Endothelial cell of umbilical vein (primary cell): ENCODE measurements at regions not wholly inside any gene's neighbourhood (a gene's known extent, or its start where the extent isn't known, plus 50 kb on each side); places are given as distances from the start of the nearest gene placed in this dataset.

Source experiments
- BruUV-seq: library from RNA; stranded (reverse); fragments of 400-500 nt; replicated peaks from 2 replicates; lab custom pipeline; 2021; lab: Mats Ljungman, UMichigan
- CTCF ChIA-PET: fragments of 300-600, 350-600 bp; sonication (Branson Sonifier 250); formaldehyde crosslinking; loops from one replicate; lab custom pipeline; 2021; ENCODE audit warnings: antibody characterized with exemption, inconsistent platforms; lab: Charles Lee
- POLR2A ChIA-PET: fragments of 300-600, 350-600 bp; sonication (Branson Sonifier 250); formaldehyde crosslinking; loops from one replicate; lab custom pipeline; 2021; ENCODE audit warnings: antibody characterized with exemption, inconsistent platforms; lab: Charles Lee
- DNase-seq: peaks from one replicate; pipeline ENCODE4 v3.0.0-alpha.2; 2011; ENCODE audit warnings: low read depth, low spot score
- FAIRE-seq: peaks from 2 replicates; lab custom pipeline; 2011; peaks lifted over from hg19 to GRCh38; lab: Jason Lieb, UNC
- H2AFZ ChIP-seq: 2 replicates; pipeline ENCODE4 v1.6.0; 2012; ENCODE audit warnings: low read depth, low read length, control low read depth, inconsistent platforms
- H3K27ac ChIP-seq: 2 replicates; pipeline ENCODE4 v1.5.1; 2011; ENCODE audit warnings: low read depth, mild to moderate bottlenecking, control low read depth, low read length, moderate library complexity; ENCODE audit not compliant: insufficient read depth
- H3K27me3 ChIP-seq, 2 experiments: 2 replicates each; pipeline versions ENCODE4 v1.6.0 to v1.6.1; 2011; ENCODE audit warnings: low read length in 2 of 2, mixed read lengths in 1 of 2; ENCODE audit not compliant: control insufficient read depth in 2 of 2, insufficient read depth in 2 of 2
- H3K36me3 ChIP-seq, 2 experiments: 2 replicates in 1 of 2; 3 replicates in 1 of 2; pipeline ENCODE4 v1.5.1; 2011; ENCODE audit warnings: low read length in 2 of 2, mild to moderate bottlenecking in 1 of 2, moderate library complexity in 1 of 2; ENCODE audit not compliant: control insufficient read depth in 2 of 2, insufficient read depth in 2 of 2; ENCODE audit errors: extremely low read depth in 1 of 2
- H3K4me1 ChIP-seq: 3 replicates; pipeline ENCODE4 v1.5.1; 2011; ENCODE audit warnings: mild to moderate bottlenecking, low read length; ENCODE audit not compliant: control insufficient read depth, insufficient read depth; ENCODE audit errors: extremely low read depth
- H3K4me2 ChIP-seq: 2 replicates; pipeline ENCODE4 v1.6.1; 2011; ENCODE audit warnings: low read length, control low read depth, mixed read lengths; ENCODE audit not compliant: insufficient read depth
- H3K4me3 ChIP-seq, 3 experiments: fragments of 200-600 bp in 1 of 3; sonication (generic), shearing (Covaris generic) in 1 of 3; replicated peaks in 1 of 3; 2 replicates each; pipeline ENCODE4 v1.5.1; 2011 to 2016; ENCODE audit warnings: control low read depth in 3 of 3, low read length in 3 of 3, mild to moderate bottlenecking in 2 of 3, inconsistent platforms in 1 of 3, low read depth in 1 of 3, moderate library complexity in 1 of 3; ENCODE audit not compliant: insufficient read depth in 1 of 3
- H3K79me2 ChIP-seq: 2 replicates; pipeline ENCODE4 v1.6.0; 2012; ENCODE audit warnings: low read length, inconsistent platforms; ENCODE audit not compliant: control insufficient read depth, insufficient read depth
- H3K9ac ChIP-seq: replicated peaks from 2 replicates; pipeline ENCODE3; 2011; ENCODE audit warnings: low read length, control low read depth; ENCODE audit not compliant: insufficient read depth; ENCODE audit errors: extremely low read depth
- H3K9me1 ChIP-seq: replicated peaks from 3 replicates; pipeline ENCODE4 v1.6.0; 2011; ENCODE audit warnings: mild to moderate bottlenecking, low read length; ENCODE audit not compliant: control insufficient read depth, insufficient read depth; ENCODE audit errors: extremely low read depth
- H3K9me3 ChIP-seq: replicated peaks from 2 replicates; pipeline ENCODE4 v1.5.1; 2012; ENCODE audit warnings: low read length, inconsistent platforms; ENCODE audit not compliant: control insufficient read depth, insufficient read depth
- H4K20me1 ChIP-seq: replicated peaks from 2 replicates; pipeline ENCODE3; 2011; ENCODE audit warnings: mild to moderate bottlenecking, low read length; ENCODE audit not compliant: control insufficient read depth, insufficient read depth; ENCODE audit errors: extremely low read depth
- CTCF ChIP-seq, 2 donors: IDR thresholded peaks; 1 replicate in 1 of 2; 2 replicates in 1 of 2; pipeline ENCODE4 v1.5.1; 2011; ENCODE audit warnings: low read length in 2 of 2, mild to moderate bottlenecking in 2 of 2, moderate library complexity in 2 of 2, control low read depth in 1 of 2, inconsistent platforms in 1 of 2, low read depth in 1 of 2; ENCODE audit not compliant: insufficient read depth in 1 of 2; ENCODE audit errors: extremely low read depth in 1 of 2
- EZH2 ChIP-seq: IDR thresholded peaks from 2 replicates; pipeline ENCODE4 v1.6.1; 2012; ENCODE audit warnings: borderline replicate concordance, low read depth, mild to moderate bottlenecking, moderate library complexity, low read length, inconsistent platforms; ENCODE audit not compliant: severe bottlenecking
- FOS ChIP-seq: IDR thresholded peaks from 2 replicates; pipeline ENCODE4 v1.6.1; 2011; ENCODE audit warnings: mild to moderate bottlenecking, low read length, moderate library complexity, borderline replicate concordance; ENCODE audit not compliant: insufficient read depth
- GATA2 ChIP-seq: IDR thresholded peaks from 2 replicates; pipeline ENCODE4 v1.7.0; 2011; ENCODE audit warnings: low read depth, mild to moderate bottlenecking, moderate library complexity, mixed read lengths, low read length; ENCODE audit not compliant: insufficient read length, insufficient read depth
- JUN ChIP-seq: IDR thresholded peaks from 2 replicates; pipeline ENCODE4 v1.6.1; 2011; ENCODE audit warnings: borderline replicate concordance, low read depth; ENCODE audit not compliant: insufficient read length, insufficient read depth
- MAX ChIP-seq: IDR thresholded peaks from 2 replicates; pipeline ENCODE4 v1.6.1; 2011; ENCODE audit not compliant: insufficient read depth, insufficient read length
- MYC ChIP-seq: IDR thresholded peaks from one replicate; pipeline ENCODE4 v1.6.1; 2011; ENCODE audit warnings: mild to moderate bottlenecking, low read depth, low read length
- POLR2A ChIP-seq: IDR thresholded peaks from 2 replicates; pipeline ENCODE4 v1.6.1; 2012; ENCODE audit warnings: low read depth, mild to moderate bottlenecking, control low read depth, low read length
- POLR2AphosphoS5 ChIP-seq: IDR thresholded peaks from 2 replicates; pipeline ENCODE4 v1.6.1; 2012; ENCODE audit warnings: low read depth, mild to moderate bottlenecking, control low read depth, low read length, moderate library complexity; ENCODE audit not compliant: insufficient read depth
- dilution Hi-C: fragments of 300-500 bp; cut with MboI; formaldehyde crosslinking; loops from one replicate; pipeline ENCODE4 v1.15.0; 2019; ENCODE audit warnings: low sequenced_read_pairs; ENCODE audit not compliant: extremely low pct_ligation_motif_present
- intact Hi-C: fragments of 100-400 bp; cut with micrococcal nuclease; formaldehyde crosslinking; loops from one replicate; pipeline ENCODE4 v1.10.0; 2022

GRCh38 chr1:97007840-97008604 lies 286.4 kb downstream of the PTBP2 start:
- dilution Hi-C loops, result no loop called here
- Histone ChIP-seq H3K9me3 (no peaks in the 10 kb centered on the region), H3K9ac (no peak overlapping the region), H3K4me3 (no peak overlapping the region), H3K79me2 (no peaks in the 10 kb centered on the region), H3K4me1 (peaks cover 1% of the 10 kb centered on the region), H3K36me3 (no peaks in the 10 kb centered on the region), H2AFZ (no peak overlapping the region), H3K27ac (no peak overlapping the region), H3K4me2 (no peak overlapping the region), H3K9me1 (no peaks in the 10 kb centered on the region), H4K20me1 (no peaks in the 10 kb centered on the region), H3K27me3 (no peaks in the 10 kb centered on the region)
- FAIRE-seq, result no peak
- BruUV-seq, result no TSS peak
- no peak for DNase-seq
- intact Hi-C loops, result no loop called here
- TF ChIP-seq MAX (no peak), EZH2 (no peak)
- ChIA-PET POLR2A (no interaction called here), CTCF (no interaction called here)

- Histone ChIP-seq H3K27ac (no peak overlapping the region), H3K4me1 (peaks cover 17% of the 10 kb centered on the region), H3K4me2 (no peak overlapping the region), H3K4me3 (no peak overlapping the region), H3K9ac (no peak overlapping the region), H3K9me1 (no peaks in the 10 kb centered on the region), H3K27me3 (no peaks in the 10 kb centered on the region), H3K79me2 (no peaks in the 10 kb centered on the region), H3K9me3 (no peaks in the 10 kb centered on the region), H2AFZ (no peak overlapping the region), H4K20me1 (no peaks in the 10 kb centered on the region), H3K36me3 (no peaks in the 10 kb centered on the region)
- CTCF ChIA-PET, result no interaction called here
- intact Hi-C loops (no loop called here), dilution Hi-C loops (no loop called here)
- POLR2A ChIA-PET, result no interaction called here
- FAIRE-seq (no peak), DNase-seq (no peak)
- BruUV-seq, result no TSS peak
- no peak for TF ChIP-seq MAX
- no peak for TF ChIP-seq POLR2AphosphoS5
- TF ChIP-seq GATA2, result no peak
- no peak for TF ChIP-seq JUN
- TF ChIP-seq FOS, result no peak
- no peak for TF ChIP-seq CTCF (IDR thresholded peaks at IDR 0.05; ENCODE audit: extremely low read depth in 1 of 2, insufficient read depth in 1 of 2, low read depth in 1 of 2, low read length in 2 of 2)
- TF ChIP-seq POLR2A, result no peak
- TF ChIP-seq MYC, result no peak
These were observed 289.1 kb downstream of the PTBP2 start for GRCh38 chr1:97010566-97011264.
